ENCODE measurements at regions not wholly inside any gene's neighbourhood (a gene's known extent, or its start where the extent isn't known, plus 50 kb on each side); places are given as distances from the start of the nearest gene placed in this dataset.

DNA sequence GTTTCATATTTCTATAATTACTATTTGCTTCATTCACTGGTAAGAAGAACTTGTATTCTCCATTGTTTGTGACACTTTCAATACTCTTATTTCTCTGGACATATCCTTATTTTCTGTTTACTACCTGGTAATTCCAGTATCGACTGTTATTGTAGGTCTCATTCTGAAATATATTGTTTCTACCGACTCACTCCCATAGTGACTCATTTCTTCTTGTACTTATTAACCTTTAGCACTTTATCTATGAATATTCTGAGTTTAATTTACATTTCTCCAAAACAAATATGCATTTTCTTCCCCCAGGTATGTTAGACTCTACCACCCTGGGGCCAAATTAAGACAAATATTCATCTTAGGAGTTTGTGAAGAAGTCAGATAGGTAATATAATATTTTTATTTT, 164.5 kb upstream of the BTBD3 start:
- H4K91ac ChIP-seq (ENCODE audit: low read depth, low read length, poor library complexity): no peak overlapping the region

DNA sequence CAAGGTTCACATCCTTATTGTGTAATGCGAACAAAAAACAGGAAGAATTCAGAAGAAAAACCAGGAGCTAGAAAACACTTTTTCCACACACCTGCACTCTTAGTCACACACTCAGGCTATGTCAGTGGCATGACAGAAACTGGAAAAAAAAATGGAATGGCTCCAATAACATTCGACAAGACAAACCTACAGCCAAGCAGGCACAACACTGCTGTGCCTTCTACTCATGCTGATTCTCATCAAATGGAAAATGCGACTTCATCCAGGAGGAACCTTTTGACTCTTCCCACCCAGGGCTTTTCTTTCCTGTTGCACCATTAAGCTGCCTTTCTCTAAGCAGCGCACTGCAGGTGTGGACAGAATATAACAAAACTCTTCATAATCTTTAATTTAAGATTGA, 163.2 kb upstream of the BTBD3 start:
- peak overlapping the region; percentile 4 for H3K27ac ChIP-seq (replicated peaks; ENCODE audit: low read length)
- DNase-seq (ENCODE audit: low spot score): no peak
- H3K14ac ChIP-seq (ENCODE audit: low read length): no peak overlapping the region
- no peak overlapping the region for H2BK12ac ChIP-seq (ENCODE audit: low read length)
- no peak overlapping the region for H2BK120ac ChIP-seq (ENCODE audit: low read depth, low read length)
- H3K9ac ChIP-seq (ENCODE audit: low read depth, low read length, poor library complexity): no peak overlapping the region
- H3K79me1 ChIP-seq (ENCODE audit: low read depth, low read length): no peaks in the 10 kb centered on the region
- H3K4me1 ChIP-seq (ENCODE audit: control insufficient read depth in 2 of 2, insufficient read depth in 1 of 2, low read depth in 1 of 2, low read length in 2 of 2): peaks cover 0 to 3% of the 10 kb centered on the region in 2 donors
- no peaks in the 10 kb centered on the region for H3K9me3 ChIP-seq (replicated peaks in 1 of 2; ENCODE audit: control insufficient read depth in 2 of 2, insufficient read depth in 1 of 2, low read depth in 1 of 2, low read length in 2 of 2)
- H2BK5ac ChIP-seq (ENCODE audit: low read length): no peak overlapping the region
- H3K4ac ChIP-seq (ENCODE audit: low read length): no peak overlapping the region
- H4K8ac ChIP-seq (ENCODE audit: low read depth, low read length): no peak overlapping the region
- no peak overlapping the region for H2BK15ac ChIP-seq (ENCODE audit: low read length)
- H4K91ac ChIP-seq (ENCODE audit: low read depth, low read length, poor library complexity): no peak overlapping the region
- no peak overlapping the region for H2AFZ ChIP-seq (ENCODE audit: low read length)
- H3K36me3 ChIP-seq (replicated peaks in 1 of 2; ENCODE audit: control insufficient read depth in 2 of 2, insufficient read depth in 2 of 2, low read length in 2 of 2): no peaks in the 10 kb centered on the region
- no peak overlapping the region for H3K4me3 ChIP-seq (ENCODE audit: low read length in 2 of 2)
- no CpG with 5 or more reads among the region's 4 CpGs for WGBS, 2 donors (ENCODE audit: extremely low coverage in 2 of 2, insufficient read length in 2 of 2, insufficient replicate concordance in 1 of 2)
- H3K18ac ChIP-seq (ENCODE audit: low read length): no peak overlapping the region
- no peak overlapping the region for H3K23ac ChIP-seq (ENCODE audit: low read depth, low read length, poor library complexity)
- no peak overlapping the region for H2AK5ac ChIP-seq (ENCODE audit: low read depth, low read length)
- H3K4me2 ChIP-seq (ENCODE audit: insufficient read depth, low read length, poor library complexity, severe bottlenecking): no peak overlapping the region
- H3K27me3 ChIP-seq (ENCODE audit: control insufficient read depth in 3 of 3, insufficient read depth in 3 of 3, low read depth in 1 of 3, low read length in 3 of 3): no peaks in the 10 kb centered on the region

More for the DNA sequence above, 164.5 kb upstream of the BTBD3 start:
- no peaks in the 10 kb centered on the region for H3K79me1 ChIP-seq (ENCODE audit: low read depth, low read length)
- DNase-seq (ENCODE audit: low spot score): no peak
- H3K18ac ChIP-seq (ENCODE audit: low read length): no peak overlapping the region
- H2BK5ac ChIP-seq (ENCODE audit: low read length): no peak overlapping the region
- no peak overlapping the region for H3K4me2 ChIP-seq (ENCODE audit: insufficient read depth, low read length, poor library complexity, severe bottlenecking)
- no peak overlapping the region for H2BK15ac ChIP-seq (ENCODE audit: low read length)
- H4K8ac ChIP-seq (ENCODE audit: low read depth, low read length): no peak overlapping the region
- WGBS, 2 donors (ENCODE audit: extremely low coverage in 2 of 2, insufficient read length in 2 of 2, insufficient replicate concordance in 1 of 2): no CpG with 5 or more reads among the region's 2 CpGs
- no peaks in the 10 kb centered on the region for H3K36me3 ChIP-seq (replicated peaks in 1 of 2; ENCODE audit: control insufficient read depth in 2 of 2, insufficient read depth in 2 of 2, low read length in 2 of 2)
- H3K4ac ChIP-seq (ENCODE audit: low read length): no peak overlapping the region
- no peak overlapping the region for H3K27ac ChIP-seq (replicated peaks; ENCODE audit: low read length)
- peaks cover 0 to 3% of the 10 kb centered on the region in 2 donors for H3K4me1 ChIP-seq (ENCODE audit: control insufficient read depth in 2 of 2, insufficient read depth in 1 of 2, low read depth in 1 of 2, low read length in 2 of 2)
- no peak overlapping the region for H2BK120ac ChIP-seq (ENCODE audit: low read depth, low read length)
- H3K4me3 ChIP-seq (ENCODE audit: low read length in 2 of 2): no peak overlapping the region
- no peak overlapping the region for H3K14ac ChIP-seq (ENCODE audit: low read length)
- H3K27me3 ChIP-seq (ENCODE audit: control insufficient read depth in 3 of 3, insufficient read depth in 3 of 3, low read depth in 1 of 3, low read length in 3 of 3): no peaks in the 10 kb centered on the region
- peaks cover 0 to 2% of the 10 kb centered on the region in 2 donors for H3K9me3 ChIP-seq (replicated peaks in 1 of 2; ENCODE audit: control insufficient read depth in 2 of 2, insufficient read depth in 1 of 2, low read depth in 1 of 2, low read length in 2 of 2)
- H2AFZ ChIP-seq (ENCODE audit: low read length): no peak overlapping the region
- H3K23ac ChIP-seq (ENCODE audit: low read depth, low read length, poor library complexity): no peak overlapping the region
- no peak overlapping the region for H3K9ac ChIP-seq (ENCODE audit: low read depth, low read length, poor library complexity)
- no peak overlapping the region for H2BK12ac ChIP-seq (ENCODE audit: low read length)
- H2AK5ac ChIP-seq (ENCODE audit: low read depth, low read length): no peak overlapping the region

DNA sequence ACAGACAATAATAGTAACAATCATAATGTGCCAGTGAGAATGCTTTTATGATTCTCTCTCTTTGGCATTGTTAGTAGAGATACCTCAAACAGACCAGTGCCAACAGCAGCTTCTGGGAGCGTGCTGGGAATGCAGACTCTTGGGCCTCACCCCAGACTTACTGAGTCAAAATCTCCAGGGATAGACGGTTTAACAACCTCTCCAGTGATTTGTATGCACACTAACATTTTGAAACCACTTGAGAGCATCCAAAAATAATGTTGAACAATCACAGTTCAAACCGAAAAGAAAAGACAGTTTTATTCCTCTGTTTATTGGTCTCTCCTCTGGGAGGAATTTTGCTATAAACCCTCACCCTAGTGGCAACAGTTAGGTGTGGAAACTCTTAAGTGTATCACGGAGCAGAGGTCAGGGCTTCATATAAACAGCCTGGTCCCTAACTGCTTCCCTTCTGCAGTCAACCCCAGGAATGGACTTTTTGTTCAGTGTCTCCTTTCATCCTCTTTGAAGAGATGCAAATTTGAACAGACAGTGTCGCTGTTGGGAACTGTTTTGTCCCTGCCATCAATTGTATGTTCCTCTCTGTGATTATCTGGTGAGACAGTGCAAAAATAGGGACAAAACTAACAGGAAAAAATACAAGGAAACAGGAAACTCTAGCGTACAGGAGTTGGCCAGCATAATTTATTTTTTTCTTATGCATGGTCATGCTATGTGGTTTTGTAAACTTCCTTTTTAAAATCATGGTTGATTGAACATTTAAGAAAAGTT, 162.4 kb upstream of the BTBD3 start:
- Histone ChIP-seq H3K27ac (replicated peaks; ENCODE audit: low read length) (no peak overlapping the region), H2BK15ac (ENCODE audit: low read length) (no peak overlapping the region), H3K79me1 (ENCODE audit: low read depth, low read length) (no peaks in the 10 kb centered on the region), H2BK5ac (ENCODE audit: low read length) (no peak overlapping the region), H3K9ac (ENCODE audit: low read depth, low read length, poor library complexity) (no peak overlapping the region), H3K14ac (ENCODE audit: low read length) (no peak overlapping the region), H3K4ac (ENCODE audit: low read length) (no peak overlapping the region), H2BK120ac (ENCODE audit: low read depth, low read length) (no peak overlapping the region), H2BK12ac (ENCODE audit: low read length) (no peak overlapping the region), H3K27me3 (ENCODE audit: control insufficient read depth in 3 of 3, insufficient read depth in 3 of 3, low read depth in 1 of 3, low read length in 3 of 3) (no peaks in the 10 kb centered on the region), H2AK5ac (ENCODE audit: low read depth, low read length) (no peak overlapping the region), H3K4me1 (ENCODE audit: control insufficient read depth in 2 of 2, insufficient read depth in 1 of 2, low read depth in 1 of 2, low read length in 2 of 2) (peaks cover 0 to 3% of the 10 kb centered on the region in 2 donors), H4K8ac (ENCODE audit: low read depth, low read length) (no peak overlapping the region), H4K91ac (ENCODE audit: low read depth, low read length, poor library complexity) (no peak overlapping the region), H3K4me3 (ENCODE audit: low read length in 2 of 2) (no peak overlapping the region), H3K36me3 (replicated peaks in 1 of 2; ENCODE audit: control insufficient read depth in 2 of 2, insufficient read depth in 2 of 2, low read length in 2 of 2) (no peaks in the 10 kb centered on the region), H2AFZ (ENCODE audit: low read length) (no peak overlapping the region), H3K9me3 (replicated peaks in 1 of 2; ENCODE audit: control insufficient read depth in 2 of 2, insufficient read depth in 1 of 2, low read depth in 1 of 2, low read length in 2 of 2) (no peaks in the 10 kb centered on the region), H3K18ac (ENCODE audit: low read length) (no peak overlapping the region), H3K4me2 (ENCODE audit: insufficient read depth, low read length, poor library complexity, severe bottlenecking) (no peak overlapping the region), H3K23ac (ENCODE audit: low read depth, low read length, poor library complexity) (no peak overlapping the region)
- no CpG with 5 or more reads among the region's 6 CpGs for WGBS, 2 donors (ENCODE audit: extremely low coverage in 2 of 2, insufficient read length in 2 of 2, insufficient replicate concordance in 1 of 2)
- peak; percentile 26 for DNase-seq (ENCODE audit: low spot score)

DNA sequence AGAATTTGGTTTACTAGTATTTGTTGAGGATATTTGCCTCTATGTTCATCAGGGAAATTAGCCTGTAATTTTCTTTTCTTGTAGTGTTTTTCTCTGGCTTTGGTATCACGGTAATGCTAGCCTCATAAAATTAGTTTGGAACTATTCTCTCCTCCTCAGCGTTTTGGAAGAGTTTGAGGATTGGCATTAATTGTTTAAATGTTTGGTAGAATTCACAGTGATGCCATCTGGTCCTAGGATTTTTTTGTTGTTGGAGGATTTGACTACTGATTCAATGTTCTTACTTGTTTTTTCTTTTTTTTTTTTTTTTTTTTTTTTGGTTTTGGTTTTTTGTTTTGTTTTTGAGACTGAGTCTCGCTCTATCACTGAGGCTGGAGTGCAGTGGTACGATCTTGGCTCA, 156.2 kb upstream of the BTBD3 start:
- H3K4me2 ChIP-seq (ENCODE audit: insufficient read depth, low read length, poor library complexity, severe bottlenecking): no peak overlapping the region
- H3K36me3 ChIP-seq (replicated peaks in 1 of 2; ENCODE audit: control insufficient read depth in 2 of 2, insufficient read depth in 2 of 2, low read length in 2 of 2): no peaks in the 10 kb centered on the region
- H3K9me3 ChIP-seq (replicated peaks in 1 of 2; ENCODE audit: control insufficient read depth in 2 of 2, insufficient read depth in 1 of 2, low read depth in 1 of 2, low read length in 2 of 2): no peaks in the 10 kb centered on the region
- no peak overlapping the region for H3K9ac ChIP-seq (ENCODE audit: low read depth, low read length, poor library complexity)
- peaks cover 0 to 2% of the 10 kb centered on the region in 2 donors for H3K4me1 ChIP-seq (ENCODE audit: control insufficient read depth in 2 of 2, insufficient read depth in 1 of 2, low read depth in 1 of 2, low read length in 2 of 2)
- no peak overlapping the region for H3K18ac ChIP-seq (ENCODE audit: low read length)
- H4K91ac ChIP-seq (ENCODE audit: low read depth, low read length, poor library complexity): no peak overlapping the region
- H2BK12ac ChIP-seq (ENCODE audit: low read length): no peak overlapping the region
- H4K8ac ChIP-seq (ENCODE audit: low read depth, low read length): no peak overlapping the region
- no peak overlapping the region for H3K27ac ChIP-seq (replicated peaks; ENCODE audit: low read length)
- H3K4me3 ChIP-seq (ENCODE audit: low read length in 2 of 2): no peak overlapping the region
- H3K27me3 ChIP-seq (ENCODE audit: control insufficient read depth in 3 of 3, insufficient read depth in 3 of 3, low read depth in 1 of 3, low read length in 3 of 3): no peaks in the 10 kb centered on the region
- no peak overlapping the region for H2BK5ac ChIP-seq (ENCODE audit: low read length)
- H3K14ac ChIP-seq (ENCODE audit: low read length): no peak overlapping the region
- WGBS, 2 donors (ENCODE audit: extremely low coverage in 2 of 2, insufficient read length in 2 of 2, insufficient replicate concordance in 1 of 2): no CpG with 5 or more reads among the region's 4 CpGs
- H2AFZ ChIP-seq (ENCODE audit: low read length): no peak overlapping the region
- no peak overlapping the region for H3K4ac ChIP-seq (ENCODE audit: low read length)
- no peak overlapping the region for H3K23ac ChIP-seq (ENCODE audit: low read depth, low read length, poor library complexity)
- DNase-seq (ENCODE audit: low spot score): no peak
- no peak overlapping the region for H2BK120ac ChIP-seq (ENCODE audit: low read depth, low read length)
- no peak overlapping the region for H2AK5ac ChIP-seq (ENCODE audit: low read depth, low read length)
- no peaks in the 10 kb centered on the region for H3K79me1 ChIP-seq (ENCODE audit: low read depth, low read length)
- H2BK15ac ChIP-seq (ENCODE audit: low read length): no peak overlapping the region

All from neuronal stem cell (in vitro differentiated cells).